WTC11 (cell line): ENCODE measurements at regions not wholly inside any gene's neighbourhood (a gene's known extent, or its start where the extent isn't known, plus 50 kb on each side); places are given as distances from the start of the nearest gene placed in this dataset.

Source experiments
- ATAC-seq: fragments of 200-7000 bp; cut with Tn5 transposase; 2 replicates; pipeline ENCODE4 v1.10.0; 2021; ENCODE audit warnings: mild to moderate bottlenecking, moderate library complexity
- CTCF ChIA-PET: fragments of 300-600 bp; sonication (Branson Sonifier 250); formaldehyde crosslinking; loops from one replicate; lab custom pipeline; 2021; ENCODE audit warnings: antibody characterized with exemption; lab: Charles Lee
- POLR2A ChIA-PET: fragments of 350-600 bp; sonication (Branson Sonifier 250); formaldehyde crosslinking; loops from one replicate; lab custom pipeline; 2021; ENCODE audit warnings: antibody characterized with exemption; lab: Charles Lee
- DNase-seq: peaks from one replicate; pipeline ENCODE4 v3.0.0; 2021; ENCODE audit warnings: low spot score
- H3K27ac Mint-ChIP-seq: 2 replicates; pipeline ENCODE4 v1.8.0; 2021; ENCODE audit warnings: mixed read lengths
- H3K27me3 Mint-ChIP-seq: 2 replicates; pipeline ENCODE4 v1.8.0; 2021; ENCODE audit warnings: low read depth, mild to moderate bottlenecking, moderate library complexity, mixed read lengths
- H3K36me3 Mint-ChIP-seq: 2 replicates; pipeline ENCODE4 v1.8.0; 2021; ENCODE audit warnings: mixed read lengths
- H3K4me1 Mint-ChIP-seq: 2 replicates; pipeline ENCODE4 v1.8.0; 2022; ENCODE audit warnings: mixed read lengths
- H3K4me3 Mint-ChIP-seq: 2 replicates; pipeline ENCODE4 v1.8.0; 2021; ENCODE audit warnings: mild to moderate bottlenecking, moderate library complexity, mixed read lengths
- H3K9me3 Mint-ChIP-seq: 2 replicates; pipeline ENCODE4 v1.8.0; 2021; ENCODE audit warnings: mixed read lengths
- ATF3 ChIP-seq: sonication (generic); formaldehyde crosslinking; conservative IDR thresholded peaks from 2 replicates; pipeline ENCODE4 v1.8.1; 2022; ENCODE audit warnings: mild to moderate bottlenecking, missing genetic modification reagents
- CBFB ChIP-seq: sonication (generic); formaldehyde crosslinking; IDR thresholded peaks from 2 replicates; pipeline ENCODE4 v1.8.1; 2022; ENCODE audit warnings: mild to moderate bottlenecking, low read depth, missing genetic modification reagents
- CTCF ChIP-seq: fragments of 200-600 bp; IDR thresholded peaks from 2 replicates; pipeline ENCODE4 v1.8.0; 2022; ENCODE audit warnings: antibody characterized with exemption
- E2F4 ChIP-seq: sonication (generic); formaldehyde crosslinking; IDR thresholded peaks from 2 replicates; pipeline ENCODE4 v1.8.1; 2022; ENCODE audit warnings: low read depth, mild to moderate bottlenecking, moderate library complexity, missing genetic modification reagents, borderline replicate concordance
- EMX1 ChIP-seq: fragments of 250-450 bp; sonication (Bioruptor Pico); IDR thresholded peaks from 2 replicates; pipeline ENCODE4 v1.8.0; 2021; ENCODE audit warnings: mild to moderate bottlenecking
- FOXK1 ChIP-seq: sonication (generic); formaldehyde crosslinking; IDR thresholded peaks from 2 replicates; pipeline ENCODE4 v1.8.0; 2022; ENCODE audit warnings: mild to moderate bottlenecking, moderate library complexity, missing genetic modification reagents
- GTF2I ChIP-seq: fragments of 250-450 bp; sonication (Bioruptor Pico); conservative IDR thresholded peaks from 2 replicates; pipeline ENCODE4 v1.4.0; 2021; ENCODE audit warnings: mild to moderate bottlenecking
- IRF2 ChIP-seq: sonication (generic); formaldehyde crosslinking; IDR thresholded peaks from 2 replicates; pipeline ENCODE4 v1.8.0; 2022; ENCODE audit warnings: low read depth, missing genetic modification reagents, borderline replicate concordance
- JUN ChIP-seq: sonication (generic); formaldehyde crosslinking; IDR thresholded peaks from 2 replicates; pipeline ENCODE4 v1.8.0; 2023; ENCODE audit warnings: mild to moderate bottlenecking, missing genetic modification reagents
- NR1H2 ChIP-seq: sonication (generic); formaldehyde crosslinking; IDR thresholded peaks from 2 replicates; pipeline ENCODE4 v1.9.0; 2021; ENCODE audit warnings: mild to moderate bottlenecking, moderate library complexity, missing genetic modification reagents
- NR2C2 ChIP-seq: sonication (generic); formaldehyde crosslinking; IDR thresholded peaks from 2 replicates; pipeline ENCODE4 v1.8.0; 2022; ENCODE audit warnings: mild to moderate bottlenecking, missing genetic modification reagents
- OVOL2 ChIP-seq: fragments of 250-450 bp; sonication (Bioruptor Pico); IDR thresholded peaks from 2 replicates; pipeline ENCODE4 v1.9.0; 2021; ENCODE audit warnings: mild to moderate bottlenecking, borderline replicate concordance
- PREB ChIP-seq: sonication (generic); formaldehyde crosslinking; IDR thresholded peaks from 2 replicates; pipeline ENCODE4 v1.8.1; 2022; ENCODE audit warnings: mild to moderate bottlenecking, missing genetic modification reagents, moderate library complexity, borderline replicate concordance
- SP1 ChIP-seq: sonication (generic); formaldehyde crosslinking; conservative IDR thresholded peaks from 2 replicates; pipeline ENCODE4 v1.8.1; 2022; ENCODE audit warnings: missing genetic modification reagents
- TCF7 ChIP-seq: sonication (generic); formaldehyde crosslinking; IDR thresholded peaks from 2 replicates; pipeline ENCODE4 v1.8.0; 2022; ENCODE audit warnings: mild to moderate bottlenecking, low read depth, missing genetic modification reagents, moderate library complexity
- TEAD1 ChIP-seq: sonication (generic); formaldehyde crosslinking; IDR thresholded peaks from 2 replicates; pipeline ENCODE4 v1.8.0; 2022; ENCODE audit warnings: mild to moderate bottlenecking, missing genetic modification reagents
- ZNF121 ChIP-seq: sonication (generic); formaldehyde crosslinking; IDR thresholded peaks from 2 replicates; pipeline ENCODE4 v1.8.0; 2023; ENCODE audit warnings: missing genetic modification reagents
- ZNF263 ChIP-seq: sonication (generic); formaldehyde crosslinking; IDR thresholded peaks from 2 replicates; pipeline ENCODE4 v1.8.1; 2022; ENCODE audit warnings: low read depth, mild to moderate bottlenecking, moderate library complexity, missing genetic modification reagents
- ZNF317 ChIP-seq: sonication (generic); formaldehyde crosslinking; IDR thresholded peaks from 2 replicates; pipeline ENCODE4 v1.8.1; 2023; ENCODE audit warnings: low read depth, mild to moderate bottlenecking, moderate library complexity, missing genetic modification reagents, borderline replicate concordance
- ZNF416 ChIP-seq: fragments of 250-450 bp; sonication (Bioruptor Pico); IDR thresholded peaks from 2 replicates; pipeline ENCODE4 v1.9.0; 2021; ENCODE audit warnings: mild to moderate bottlenecking, inconsistent platforms
- ZNF423 ChIP-seq: fragments of 250-450 bp; sonication (Bioruptor Pico); IDR thresholded peaks from 2 replicates; pipeline ENCODE4 v2.1.2; 2022; ENCODE audit warnings: mild to moderate bottlenecking, moderate library complexity
- TF ChIP-seq, protein P1 (sequence below): fragments of 250-450 bp; sonication (Bioruptor Pico); IDR thresholded peaks from 2 replicates; pipeline ENCODE4 v1.9.0; 2021; ENCODE audit warnings: mild to moderate bottlenecking
- TF ChIP-seq, protein P2 (sequence below): sonication (generic); formaldehyde crosslinking; IDR thresholded peaks from 2 replicates; pipeline ENCODE4 v1.8.1; 2023; ENCODE audit warnings: mild to moderate bottlenecking, missing genetic modification reagents
- TF ChIP-seq, protein P3 (sequence below): sonication (generic); formaldehyde crosslinking; IDR thresholded peaks from 2 replicates; pipeline ENCODE4 v1.8.1; 2023; ENCODE audit warnings: mild to moderate bottlenecking, missing genetic modification reagents, moderate library complexity
- TF ChIP-seq, protein P4 (sequence below): sonication (generic); formaldehyde crosslinking; IDR thresholded peaks from 2 replicates; pipeline ENCODE4 v1.8.1; 2023; ENCODE audit warnings: mild to moderate bottlenecking, missing genetic modification reagents
- TF ChIP-seq, protein P5 (sequence below): sonication (generic); formaldehyde crosslinking; IDR thresholded peaks from 2 replicates; pipeline ENCODE4 v1.8.0; 2022; ENCODE audit warnings: mild to moderate bottlenecking, missing genetic modification reagents

- H3K36me3 Mint-ChIP-seq: no peaks in the 10 kb centered on the region
- H3K27ac Mint-ChIP-seq: no peak overlapping the region
- peaks cover 32% of the 10 kb centered on the region for H3K4me1 Mint-ChIP-seq
- H3K4me3 Mint-ChIP-seq: no peak overlapping the region
- TF ChIP-seq TCF7 (CRISPR knock-in tag) (no peak), ZNF121 (no peak), NR1H2 (CRISPR knock-in tag) (no peak), FOXK1 (CRISPR knock-in tag) (no peak), NR2C2 (CRISPR knock-in tag) (no peak), ATF3 (CRISPR knock-in tag) (no peak), EMX1 (CRISPR knock-in tag) (no peak), E2F4 (CRISPR knock-in tag) (no peak), JUN (CRISPR knock-in tag) (no peak), ZNF263 (CRISPR knock-in tag) (no peak), CBFB (CRISPR knock-in tag) (no peak), ZNF416 (no peak), SP1 (no peak), ZNF317 (no peak), TEAD1 (no peak), PREB (CRISPR knock-in tag) (no peak)
- TF ChIP-seq, protein P1, sequence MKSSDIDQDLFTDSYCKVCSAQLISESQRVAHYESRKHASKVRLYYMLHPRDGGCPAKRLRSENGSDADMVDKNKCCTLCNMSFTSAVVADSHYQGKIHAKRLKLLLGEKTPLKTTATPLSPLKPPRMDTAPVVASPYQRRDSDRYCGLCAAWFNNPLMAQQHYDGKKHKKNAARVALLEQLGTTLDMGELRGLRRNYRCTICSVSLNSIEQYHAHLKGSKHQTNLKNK (CRISPR knock-in tag): no peak
- TF ChIP-seq, protein P2, sequence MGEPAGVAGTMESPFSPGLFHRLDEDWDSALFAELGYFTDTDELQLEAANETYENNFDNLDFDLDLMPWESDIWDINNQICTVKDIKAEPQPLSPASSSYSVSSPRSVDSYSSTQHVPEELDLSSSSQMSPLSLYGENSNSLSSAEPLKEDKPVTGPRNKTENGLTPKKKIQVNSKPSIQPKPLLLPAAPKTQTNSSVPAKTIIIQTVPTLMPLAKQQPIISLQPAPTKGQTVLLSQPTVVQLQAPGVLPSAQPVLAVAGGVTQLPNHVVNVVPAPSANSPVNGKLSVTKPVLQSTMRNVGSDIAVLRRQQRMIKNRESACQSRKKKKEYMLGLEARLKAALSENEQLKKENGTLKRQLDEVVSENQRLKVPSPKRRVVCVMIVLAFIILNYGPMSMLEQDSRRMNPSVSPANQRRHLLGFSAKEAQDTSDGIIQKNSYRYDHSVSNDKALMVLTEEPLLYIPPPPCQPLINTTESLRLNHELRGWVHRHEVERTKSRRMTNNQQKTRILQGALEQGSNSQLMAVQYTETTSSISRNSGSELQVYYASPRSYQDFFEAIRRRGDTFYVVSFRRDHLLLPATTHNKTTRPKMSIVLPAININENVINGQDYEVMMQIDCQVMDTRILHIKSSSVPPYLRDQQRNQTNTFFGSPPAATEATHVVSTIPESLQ (CRISPR knock-in tag): no peak
- TF ChIP-seq, protein P3, sequence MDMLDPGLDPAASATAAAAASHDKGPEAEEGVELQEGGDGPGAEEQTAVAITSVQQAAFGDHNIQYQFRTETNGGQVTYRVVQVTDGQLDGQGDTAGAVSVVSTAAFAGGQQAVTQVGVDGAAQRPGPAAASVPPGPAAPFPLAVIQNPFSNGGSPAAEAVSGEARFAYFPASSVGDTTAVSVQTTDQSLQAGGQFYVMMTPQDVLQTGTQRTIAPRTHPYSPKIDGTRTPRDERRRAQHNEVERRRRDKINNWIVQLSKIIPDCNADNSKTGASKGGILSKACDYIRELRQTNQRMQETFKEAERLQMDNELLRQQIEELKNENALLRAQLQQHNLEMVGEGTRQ (CRISPR knock-in tag): no peak
- POLR2A ChIA-PET: no interaction called here
- H3K9me3 Mint-ChIP-seq: peaks cover 6% of the 10 kb centered on the region
- CTCF ChIA-PET: interaction anchor here (1.7 kb wide), 1 partner anchor 133 kb away, joined by 4 read pairs; the partner anchor contains the start of gene MYLIP
- ATAC-seq (no peak), DNase-seq (no peak)
- no peaks in the 10 kb centered on the region; the same call in 1 of the 2 replicates for H3K27me3 Mint-ChIP-seq
Measured at GRCh38 chr6:15995493-15995892, 133.4 kb upstream of the MYLIP start.

- Mint-ChIP-seq H3K9me3 (peaks cover 6% of the 10 kb centered on the region), H3K27ac (no peak overlapping the region), H3K4me3 (no peak overlapping the region), H3K36me3 (no peaks in the 10 kb centered on the region), H3K27me3 (no peaks in the 10 kb centered on the region; the same call in 1 of the 2 replicates), H3K4me1 (peaks cover 32% of the 10 kb centered on the region)
- ATAC-seq: no peak
- CTCF ChIA-PET: interaction anchor here (1.7 kb wide), 1 partner anchor 134 kb away, joined by 4 read pairs; the partner anchor contains the start of gene MYLIP
- DNase-seq: no peak
- POLR2A ChIA-PET: interaction anchor here (0.6 to 1.3 kb wide), 2 partner anchors 234 to 370 kb away, joined by 3 read pairs; no protein-coding TSS in a partner anchor
- TF ChIP-seq, protein P4, sequence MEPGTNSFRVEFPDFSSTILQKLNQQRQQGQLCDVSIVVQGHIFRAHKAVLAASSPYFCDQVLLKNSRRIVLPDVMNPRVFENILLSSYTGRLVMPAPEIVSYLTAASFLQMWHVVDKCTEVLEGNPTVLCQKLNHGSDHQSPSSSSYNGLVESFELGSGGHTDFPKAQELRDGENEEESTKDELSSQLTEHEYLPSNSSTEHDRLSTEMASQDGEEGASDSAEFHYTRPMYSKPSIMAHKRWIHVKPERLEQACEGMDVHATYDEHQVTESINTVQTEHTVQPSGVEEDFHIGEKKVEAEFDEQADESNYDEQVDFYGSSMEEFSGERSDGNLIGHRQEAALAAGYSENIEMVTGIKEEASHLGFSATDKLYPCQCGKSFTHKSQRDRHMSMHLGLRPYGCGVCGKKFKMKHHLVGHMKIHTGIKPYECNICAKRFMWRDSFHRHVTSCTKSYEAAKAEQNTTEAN: no peak
- no peak for TF ChIP-seq ZNF121
- TF ChIP-seq, protein P5, sequence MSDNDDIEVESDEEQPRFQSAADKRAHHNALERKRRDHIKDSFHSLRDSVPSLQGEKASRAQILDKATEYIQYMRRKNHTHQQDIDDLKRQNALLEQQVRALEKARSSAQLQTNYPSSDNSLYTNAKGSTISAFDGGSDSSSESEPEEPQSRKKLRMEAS (CRISPR knock-in tag): no peak
- TF ChIP-seq ZNF423 (CRISPR knock-in tag): no peak
- no peak for TF ChIP-seq CTCF
- no peak for TF ChIP-seq OVOL2 (CRISPR knock-in tag)
- TF ChIP-seq GTF2I: no peak
- no peak for TF ChIP-seq IRF2 (CRISPR knock-in tag)
Measured at GRCh38 chr6:15994814-15995459, 133.9 kb upstream of the MYLIP start.
